ENCODE measurements at regions not wholly inside any gene's neighbourhood (a gene's known extent, or its start where the extent isn't known, plus 50 kb on each side); places are given as distances from the start of the nearest gene placed in this dataset.
"Not testable (repeated sequence)": the region's sequence is repeated elsewhere in the genome, so short reads cannot be mapped to it uniquely, and the experiment has no call there.

DNA sequence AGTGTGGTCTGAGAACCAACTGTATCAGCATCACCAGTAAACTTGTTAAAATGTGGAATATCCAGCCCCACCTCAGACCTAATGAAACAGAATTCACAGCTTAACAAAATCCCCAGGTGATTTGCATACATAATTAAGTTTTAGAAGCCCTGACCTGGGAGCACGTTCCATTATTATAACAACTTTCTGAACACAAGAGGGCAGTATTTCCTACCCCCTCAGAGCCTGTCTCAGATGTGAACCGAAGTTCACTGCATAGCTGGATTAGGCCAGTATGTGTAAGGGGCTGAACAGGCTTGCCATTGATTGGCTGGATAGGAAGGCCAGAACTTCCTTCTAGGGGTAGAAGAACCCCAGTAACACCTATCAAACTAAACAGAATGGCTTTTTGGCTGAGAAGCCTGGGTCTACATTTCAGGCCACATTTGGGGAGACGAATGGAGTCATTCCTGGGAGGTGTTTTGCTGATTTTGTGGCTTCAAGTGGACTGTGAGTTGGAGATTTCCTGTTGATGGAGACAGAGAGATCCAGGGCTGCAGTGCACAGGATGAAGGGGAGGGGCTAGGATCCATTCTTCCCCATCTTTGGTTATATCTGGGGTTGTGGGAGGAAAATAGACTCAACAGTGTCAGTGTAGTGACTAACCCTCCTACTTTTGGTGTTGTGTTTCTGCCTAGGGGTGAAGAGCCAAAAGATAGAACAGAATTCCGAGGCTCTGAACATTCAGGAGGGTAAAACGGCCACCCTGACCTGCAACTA lies 94.7 kb upstream of the OR4E1 start:
- DNase-seq (ENCODE audit: low read depth, low spot score), result no peak

DNA sequence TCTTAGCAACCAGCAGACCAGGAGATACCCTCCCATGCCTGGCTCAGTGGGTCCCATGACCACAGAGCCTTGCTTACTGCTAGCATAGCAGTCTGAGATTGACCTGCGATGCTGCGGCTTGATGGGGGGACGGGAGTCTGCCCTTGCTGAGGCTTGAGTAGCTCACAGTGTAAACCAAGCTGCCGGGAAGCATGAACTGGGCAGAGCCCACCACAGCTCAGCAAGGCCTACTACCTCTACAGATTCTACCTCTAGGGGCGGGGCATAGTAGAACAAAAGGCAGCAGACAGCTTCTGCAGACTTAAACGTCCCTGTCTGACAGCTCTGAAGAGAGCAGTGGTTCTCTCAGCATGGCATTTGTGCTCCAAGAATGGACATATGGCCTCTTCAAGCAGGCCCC lies 86.7 kb upstream of the OR4E1 start:
- DNase-seq (ENCODE audit: low read depth, low spot score), result not testable (repeated sequence)

DNA sequence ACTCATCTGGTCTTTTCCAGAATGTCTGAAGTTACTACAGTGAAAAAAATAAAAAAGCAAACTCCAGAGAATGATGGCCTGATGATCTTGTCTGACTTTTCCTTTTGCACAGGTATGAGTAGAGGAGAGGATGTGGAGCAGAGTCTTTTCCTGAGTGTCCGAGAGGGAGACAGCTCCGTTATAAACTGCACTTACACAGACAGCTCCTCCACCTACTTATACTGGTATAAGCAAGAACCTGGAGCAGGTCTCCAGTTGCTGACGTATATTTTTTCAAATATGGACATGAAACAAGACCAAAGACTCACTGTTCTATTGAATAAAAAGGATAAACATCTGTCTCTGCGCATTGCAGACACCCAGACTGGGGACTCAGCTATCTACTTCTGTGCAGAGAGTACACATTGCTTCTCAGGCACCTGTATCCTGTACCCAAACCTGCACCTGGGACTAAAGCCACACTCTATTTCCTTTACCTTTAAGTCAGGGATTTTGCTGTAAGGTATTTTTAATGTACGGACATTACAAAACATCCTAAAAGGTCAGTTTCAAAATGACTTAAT lies 75.8 kb upstream of the OR4E1 start:
- DNase-seq (ENCODE audit: low read depth, low spot score), result no peak

DNA sequence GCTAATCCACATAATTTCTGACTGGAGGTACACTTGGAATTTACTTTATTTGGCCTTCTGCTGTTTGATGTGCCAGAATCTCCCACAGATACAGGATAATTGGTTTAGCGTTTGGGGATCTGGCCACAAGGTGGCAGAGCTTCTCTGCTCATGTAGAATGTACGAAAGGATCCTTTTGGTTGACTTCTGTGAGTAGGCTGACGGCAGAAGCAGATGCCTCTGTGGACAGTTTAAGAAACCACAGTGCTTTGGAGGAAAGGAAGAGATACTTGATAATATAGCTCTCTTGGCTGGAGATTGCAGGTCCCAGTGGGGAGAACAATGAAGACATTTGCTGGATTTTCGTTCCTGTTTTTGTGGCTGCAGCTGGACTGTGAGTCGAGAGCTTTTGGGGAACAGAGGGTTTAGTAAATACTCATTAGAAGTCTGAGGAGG lies 75.3 kb upstream of the OR4E1 start:
- DNase-seq (ENCODE audit: low read depth, low spot score), result no peak

DNA sequence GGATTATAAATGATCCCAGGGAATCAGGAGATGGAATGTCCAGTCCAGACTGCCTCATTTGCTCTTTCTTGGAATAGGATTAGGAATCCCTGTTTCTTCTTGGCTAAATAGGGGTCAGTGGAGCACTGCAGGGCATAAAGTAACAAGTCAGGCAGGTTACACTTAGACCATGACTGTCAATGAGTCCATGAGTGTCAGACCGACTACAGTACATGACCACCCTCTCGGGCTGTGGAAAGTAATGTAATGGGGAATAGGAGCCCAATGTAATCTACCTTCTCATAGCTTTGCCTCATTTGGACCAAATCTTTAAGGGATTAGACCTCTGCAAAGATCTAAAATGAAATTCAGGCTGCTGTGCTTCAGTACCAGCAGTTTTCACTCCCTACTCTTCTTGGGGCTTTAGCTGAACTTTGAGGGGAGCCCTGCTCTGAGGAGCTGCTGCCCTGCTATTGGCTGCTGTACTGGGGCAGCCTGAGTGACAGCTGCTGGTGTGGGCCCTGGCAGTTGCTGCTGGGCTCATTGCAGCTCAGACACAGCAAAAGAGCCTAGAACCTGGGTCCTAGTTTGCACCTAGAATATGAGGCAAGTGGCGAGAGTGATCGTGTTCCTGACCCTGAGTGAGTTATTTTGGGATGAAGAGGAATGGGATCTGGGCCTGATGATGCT lies 62.2 kb upstream of the OR4E1 start:
- DNase-seq (ENCODE audit: low read depth, low spot score), result no peak

DNA sequence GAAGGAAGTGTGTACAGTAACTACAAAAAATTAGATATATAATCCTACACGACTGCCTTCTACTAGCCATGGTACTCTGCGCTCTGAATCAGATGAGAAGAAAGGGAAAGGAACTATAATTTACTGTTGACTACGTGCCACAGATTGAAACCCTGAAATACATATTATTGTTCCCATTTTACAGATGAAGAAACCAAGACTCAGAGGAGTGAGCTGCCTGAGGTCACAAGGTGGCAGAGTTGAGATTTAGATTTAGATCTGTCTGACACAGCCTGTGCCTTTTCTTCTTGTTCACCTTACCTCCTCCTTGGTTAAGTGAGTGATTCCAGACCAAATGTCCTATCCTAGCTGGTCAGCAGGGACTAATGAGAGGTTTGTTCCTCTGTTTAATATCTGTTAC lies 61.6 kb upstream of the OR4E1 start:
- no peak for DNase-seq (ENCODE audit: low read depth, low spot score)

DNA sequence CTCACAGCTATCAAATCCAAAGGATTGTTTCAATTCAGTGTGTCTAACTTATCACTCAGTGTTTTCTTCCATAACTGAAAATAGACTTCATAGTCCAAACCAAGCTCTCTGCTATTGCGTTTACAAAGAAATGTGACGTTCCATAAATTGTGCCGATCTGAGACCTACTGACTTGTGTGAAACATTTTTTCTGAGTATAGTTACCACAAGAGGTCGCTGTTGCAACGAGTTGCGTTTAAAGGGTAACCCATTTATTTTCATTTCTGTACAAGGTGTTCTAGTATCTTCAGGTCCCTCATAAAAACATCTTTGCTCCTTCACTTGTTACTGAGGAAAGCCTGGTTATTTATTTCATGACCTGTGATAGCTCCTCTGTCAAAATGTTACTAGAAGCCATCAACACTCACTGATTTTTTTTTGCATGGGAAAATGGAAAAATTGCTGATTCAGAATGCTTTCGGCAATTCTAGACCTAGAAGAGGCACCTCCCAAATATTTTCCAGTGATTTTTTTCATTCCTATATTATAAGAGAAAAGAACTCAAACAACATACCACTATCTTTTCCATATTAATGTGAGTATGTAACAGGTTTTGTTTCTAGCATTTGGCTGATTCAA lies 60.9 kb upstream of the OR4E1 start:
- no peak for DNase-seq (ENCODE audit: low read depth, low spot score)

DNA sequence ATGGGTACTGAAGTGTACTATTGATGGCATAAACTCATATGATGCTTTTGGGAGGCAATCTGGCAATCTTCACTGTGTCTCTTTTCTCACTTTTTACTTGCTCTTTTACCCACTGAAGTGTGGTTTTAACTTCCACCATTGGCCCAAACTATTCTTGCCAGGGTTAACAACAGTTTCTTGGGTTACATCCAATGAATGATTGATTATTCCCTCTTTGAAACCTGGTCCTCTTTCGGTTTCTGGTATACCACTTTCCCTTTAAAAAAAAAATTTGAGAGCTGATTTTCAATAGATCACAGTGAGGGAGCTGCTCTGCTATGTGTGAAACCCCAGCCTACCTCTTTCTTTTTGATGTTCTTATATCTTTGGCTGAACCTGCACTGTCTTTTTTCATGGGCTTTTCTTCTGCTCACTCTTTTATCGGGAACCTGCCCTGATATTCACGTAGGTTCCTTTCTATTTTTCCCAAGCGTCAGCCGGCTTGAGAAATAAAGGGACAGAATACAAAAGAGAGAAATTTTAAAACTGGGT lies 56.1 kb upstream of the OR4E1 start:
- no peak for DNase-seq (ENCODE audit: low read depth, low spot score)

DNA sequence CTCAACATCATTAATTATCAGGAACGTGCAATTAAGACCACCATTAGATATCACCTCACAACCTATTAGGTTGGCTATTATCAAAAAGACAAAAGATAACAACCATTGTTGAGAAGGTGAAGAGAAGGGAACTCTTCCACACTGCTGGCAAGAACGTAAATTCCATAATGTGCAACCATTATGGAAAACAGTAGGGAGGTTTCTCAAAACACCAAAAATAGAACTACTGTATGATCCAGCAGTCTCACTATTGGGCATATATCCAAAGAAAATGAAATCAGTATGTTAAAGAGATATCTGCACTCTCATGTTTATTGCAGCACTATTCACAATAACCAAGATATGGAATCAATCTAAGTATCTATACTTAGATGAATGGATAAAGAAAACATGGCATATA lies 51.6 kb upstream of the OR4E1 start:
- no peak for DNase-seq (ENCODE audit: low read depth, low spot score)

DNA sequence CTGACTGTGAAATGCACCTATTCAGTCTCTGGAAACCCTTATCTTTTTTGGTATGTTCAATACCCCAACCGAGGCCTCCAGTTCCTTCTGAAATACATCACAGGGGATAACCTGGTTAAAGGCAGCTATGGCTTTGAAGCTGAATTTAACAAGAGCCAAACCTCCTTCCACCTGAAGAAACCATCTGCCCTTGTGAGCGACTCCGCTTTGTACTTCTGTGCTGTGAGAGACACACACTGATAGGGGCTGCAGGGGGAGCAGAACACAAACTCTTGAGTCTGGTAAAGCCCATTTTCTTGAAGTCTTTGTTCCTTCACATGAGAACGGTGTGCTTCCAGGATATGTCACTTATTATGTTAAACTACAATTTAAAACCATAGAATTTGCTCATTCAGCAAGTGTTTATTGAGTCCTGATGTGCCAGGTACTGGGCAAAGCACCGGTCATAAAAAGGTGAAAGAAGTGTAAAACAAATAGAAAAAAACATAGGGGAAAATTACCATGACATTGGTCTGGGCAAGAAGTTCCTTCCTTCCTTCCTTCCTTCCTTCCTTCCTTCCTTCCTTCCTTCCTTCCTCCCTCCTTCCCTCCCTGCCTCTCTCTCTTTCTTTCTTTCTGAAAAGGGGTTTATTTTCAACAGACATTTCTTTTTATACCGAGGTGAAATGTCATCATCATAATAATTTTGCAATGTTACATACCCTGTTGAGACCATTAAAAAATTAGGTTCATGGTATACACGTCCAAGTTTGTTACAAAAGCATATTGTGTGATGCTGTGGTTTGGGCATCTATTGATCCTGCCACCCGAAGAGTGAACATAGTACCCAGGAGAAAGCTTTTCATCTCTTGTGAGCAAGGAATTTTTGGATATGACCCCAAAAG lies 50.7 kb upstream of the OR4E1 start:
- no peak for DNase-seq (ENCODE audit: low read depth, low spot score)

DNA sequence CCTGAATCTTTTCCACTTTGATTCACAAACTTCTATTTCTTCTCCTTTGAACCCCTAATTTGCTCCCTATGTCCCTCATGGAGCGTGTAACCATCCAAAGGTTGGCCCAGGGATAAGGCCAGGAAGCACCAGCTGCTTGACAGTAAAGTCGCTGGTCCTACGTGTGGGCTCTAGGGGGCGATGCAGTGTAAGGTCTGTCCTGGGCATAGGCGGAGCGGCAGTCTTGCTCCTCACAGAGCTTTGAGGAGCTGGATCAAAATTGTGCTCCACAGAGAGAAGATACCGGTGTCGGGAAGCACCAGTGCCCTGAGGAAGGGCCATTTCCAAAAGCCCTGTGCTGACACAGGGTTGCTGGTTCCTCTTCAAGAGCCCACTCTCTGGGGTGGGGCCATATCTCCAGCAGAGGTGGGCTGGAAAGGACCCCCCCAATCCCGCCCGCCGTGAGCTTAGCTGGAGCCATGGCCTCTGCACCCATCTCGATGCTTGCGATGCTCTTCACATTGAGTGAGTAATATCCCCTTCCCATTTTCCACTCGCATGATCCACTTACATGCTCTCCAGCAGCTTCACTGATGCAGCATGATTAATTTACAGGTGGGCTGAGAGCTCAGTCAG lies 49.9 kb upstream of the OR4E1 start:
- DNase-seq (ENCODE audit: low read depth, low spot score), result no peak

Data from activated naive CD8-positive, alpha-beta T cell treated with anti-CD3 and anti-CD28 coated beads, Interleukin-2, amount 50 U/mL, for 16 hours (primary cell).